ENCODE measurements at regions not wholly inside any gene's neighbourhood (a gene's known extent, or its start where the extent isn't known, plus 50 kb on each side); places are given as distances from the start of the nearest gene placed in this dataset.

DNA sequence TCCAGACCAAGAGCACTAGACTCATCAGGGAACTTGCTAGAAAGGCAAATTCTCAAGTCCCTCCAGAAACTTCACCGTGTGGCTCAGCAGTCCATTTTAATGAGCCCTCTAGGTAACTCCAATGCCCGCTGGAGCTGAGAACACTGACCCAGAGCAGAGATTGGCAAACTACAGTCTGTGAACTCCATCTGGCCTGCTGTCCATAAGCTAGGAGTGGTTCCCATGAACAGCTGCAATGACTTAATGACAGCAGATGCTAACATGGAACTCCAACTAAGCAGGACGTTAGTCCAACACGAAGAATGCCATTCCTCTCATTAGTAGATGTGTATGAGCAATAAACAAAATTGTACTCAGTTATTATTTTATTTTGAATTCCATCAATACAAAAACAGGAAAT lies 371.9 kb downstream of the STK39 start:
- H3K27me3 ChIP-seq: no peaks in the 10 kb centered on the region
- no peaks in the 10 kb centered on the region for H3K4me1 ChIP-seq
- no peak overlapping the region for H3K4me3 ChIP-seq
- no peak overlapping the region for H3K27ac ChIP-seq
- TF ChIP-seq POLR2A (IDR thresholded peaks at IDR 0.05): no peak
- H3K9me3 ChIP-seq: no peaks in the 10 kb centered on the region
- H3K36me3 ChIP-seq: no peaks in the 10 kb centered on the region
- DNase-seq: no peak
- WGBS, 2 donors: 84 to 95% methylated on average over 4 of the region's 4 CpGs
- intact Hi-C loops (cut with DNase I): no loop called here

- intact Hi-C loops (cut with DNase I): no loop called here
- Histone ChIP-seq H3K27ac (no peak overlapping the region), H3K4me3 (no peak overlapping the region), H3K36me3 (no peaks in the 10 kb centered on the region), H3K4me1 (no peaks in the 10 kb centered on the region), H3K27me3 (no peaks in the 10 kb centered on the region), H3K9me3 (no peaks in the 10 kb centered on the region)
- WGBS, 2 donors: 85 to 91% methylated on average over 4 of the region's 4 CpGs
- no peak for DNase-seq
- no peak for TF ChIP-seq POLR2A (IDR thresholded peaks at IDR 0.05)
- TF ChIP-seq, protein P1, sequence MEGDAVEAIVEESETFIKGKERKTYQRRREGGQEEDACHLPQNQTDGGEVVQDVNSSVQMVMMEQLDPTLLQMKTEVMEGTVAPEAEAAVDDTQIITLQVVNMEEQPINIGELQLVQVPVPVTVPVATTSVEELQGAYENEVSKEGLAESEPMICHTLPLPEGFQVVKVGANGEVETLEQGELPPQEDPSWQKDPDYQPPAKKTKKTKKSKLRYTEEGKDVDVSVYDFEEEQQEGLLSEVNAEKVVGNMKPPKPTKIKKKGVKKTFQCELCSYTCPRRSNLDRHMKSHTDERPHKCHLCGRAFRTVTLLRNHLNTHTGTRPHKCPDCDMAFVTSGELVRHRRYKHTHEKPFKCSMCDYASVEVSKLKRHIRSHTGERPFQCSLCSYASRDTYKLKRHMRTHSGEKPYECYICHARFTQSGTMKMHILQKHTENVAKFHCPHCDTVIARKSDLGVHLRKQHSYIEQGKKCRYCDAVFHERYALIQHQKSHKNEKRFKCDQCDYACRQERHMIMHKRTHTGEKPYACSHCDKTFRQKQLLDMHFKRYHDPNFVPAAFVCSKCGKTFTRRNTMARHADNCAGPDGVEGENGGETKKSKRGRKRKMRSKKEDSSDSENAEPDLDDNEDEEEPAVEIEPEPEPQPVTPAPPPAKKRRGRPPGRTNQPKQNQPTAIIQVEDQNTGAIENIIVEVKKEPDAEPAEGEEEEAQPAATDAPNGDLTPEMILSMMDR (IDR thresholded peaks at IDR 0.05): no peak
Observed at GRCh38 chr2:167874812-167875211, 372.6 kb downstream of the STK39 start.

GRCh38 chr2:167871286-167871685 lies 376.1 kb downstream of the STK39 start:
- WGBS, 2 donors: 81 to 90% methylated on average over 2 of the region's 2 CpGs
- H3K9me3 ChIP-seq: no peaks in the 10 kb centered on the region
- H3K27me3 ChIP-seq: no peaks in the 10 kb centered on the region
- H3K36me3 ChIP-seq: no peaks in the 10 kb centered on the region
- intact Hi-C loops (cut with DNase I): no loop called here
- TF ChIP-seq POLR2A (IDR thresholded peaks at IDR 0.05): no peak
- TF ChIP-seq, protein P1 (IDR thresholded peaks at IDR 0.05): no peak
- no peak for DNase-seq
- no peak overlapping the region for H3K4me3 ChIP-seq
- no peak overlapping the region for H3K27ac ChIP-seq
- no peaks in the 10 kb centered on the region for H3K4me1 ChIP-seq

DNA sequence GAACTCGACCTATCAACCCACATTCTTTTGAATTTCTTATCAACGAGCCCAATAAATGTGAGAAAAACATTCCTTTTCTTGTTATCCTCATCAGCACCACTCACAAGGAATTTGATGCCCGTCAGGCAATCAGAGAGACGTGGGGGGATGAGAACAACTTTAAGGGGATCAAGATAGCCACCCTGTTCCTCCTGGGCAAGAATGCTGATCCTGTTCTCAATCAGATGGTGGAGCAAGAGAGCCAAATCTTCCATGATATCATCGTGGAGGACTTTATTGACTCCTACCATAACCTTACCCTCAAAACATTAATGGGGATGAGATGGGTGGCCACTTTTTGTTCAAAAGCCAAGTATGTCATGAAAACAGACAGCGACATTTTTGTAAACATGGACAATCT lies 378.2 kb downstream of the STK39 start:
- 65 to 68% methylated on average over 5 to 6 of the region's 6 CpGs for WGBS, 2 donors
- Histone ChIP-seq H3K27ac (no peak overlapping the region), H3K36me3 (no peaks in the 10 kb centered on the region), H3K4me3 (no peak overlapping the region), H3K4me1 (no peaks in the 10 kb centered on the region), H3K9me3 (no peaks in the 10 kb centered on the region), H3K27me3 (no peaks in the 10 kb centered on the region)
- intact Hi-C loops (cut with DNase I): no loop called here
- TF ChIP-seq POLR2A (IDR thresholded peaks at IDR 0.05): no peak
- TF ChIP-seq, protein P1 (IDR thresholded peaks at IDR 0.05): no peak
- no peak for DNase-seq

DNA sequence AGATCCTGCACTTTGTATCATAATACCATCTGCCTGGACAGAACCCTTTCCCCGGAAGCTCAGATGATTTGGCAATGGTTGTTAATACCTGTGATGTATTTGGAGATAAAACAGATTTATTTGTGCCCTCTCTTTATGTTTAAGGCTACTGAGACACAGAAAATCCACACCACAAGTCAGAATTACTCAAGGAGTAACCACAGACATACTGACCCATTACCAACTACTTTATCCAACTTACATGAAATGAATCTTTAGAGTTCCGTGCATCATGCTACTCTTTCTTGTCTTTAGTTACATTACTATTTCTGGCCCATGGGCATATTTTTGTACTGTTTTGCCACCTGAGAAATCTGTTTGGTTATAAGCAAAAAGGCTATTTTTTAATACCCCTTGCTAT lies 384.0 kb downstream of the STK39 start:
- 84 to 88% methylated on average over 2 of the region's 2 CpGs for WGBS, 2 donors
- TF ChIP-seq, protein P1 (IDR thresholded peaks at IDR 0.05): no peak
- no peak for TF ChIP-seq POLR2A (IDR thresholded peaks at IDR 0.05)
- no peak for DNase-seq
- Histone ChIP-seq H3K4me1 (no peaks in the 10 kb centered on the region), H3K36me3 (no peaks in the 10 kb centered on the region), H3K27me3 (no peaks in the 10 kb centered on the region), H3K27ac (no peak overlapping the region), H3K4me3 (no peak overlapping the region), H3K9me3 (no peaks in the 10 kb centered on the region)
- intact Hi-C loops (cut with DNase I): no loop called here

- Histone ChIP-seq H3K9me3 (no peaks in the 10 kb centered on the region), H3K27ac (no peak overlapping the region), H3K36me3 (no peaks in the 10 kb centered on the region), H3K4me3 (no peak overlapping the region), H3K27me3 (no peaks in the 10 kb centered on the region), H3K4me1 (no peaks in the 10 kb centered on the region)
- no peak for TF ChIP-seq POLR2A (IDR thresholded peaks at IDR 0.05)
- TF ChIP-seq, protein P1 (IDR thresholded peaks at IDR 0.05): no peak
- no peak for DNase-seq
- WGBS, 2 donors: 34 to 38% methylated on average over 3 of the region's 3 CpGs
- intact Hi-C loops (cut with DNase I): no loop called here
Observed at GRCh38 chr2:167862782-167863181, 384.6 kb downstream of the STK39 start.
